Endothelial cell of umbilical vein (primary cell): ENCODE measurements at regions not wholly inside any gene's neighbourhood (a gene's known extent, or its start where the extent isn't known, plus 50 kb on each side); places are given as distances from the start of the nearest gene placed in this dataset.

Experiments
- BruUV-seq: library from RNA; stranded (reverse); fragments of 400-500 nt; replicated peaks from 2 replicates; lab custom pipeline; 2021; lab: Mats Ljungman, UMichigan
- CTCF ChIA-PET: fragments of 300-600, 350-600 bp; sonication (Branson Sonifier 250); formaldehyde crosslinking; loops from one replicate; lab custom pipeline; 2021; ENCODE audit warnings: antibody characterized with exemption, inconsistent platforms; lab: Charles Lee
- POLR2A ChIA-PET: fragments of 300-600, 350-600 bp; sonication (Branson Sonifier 250); formaldehyde crosslinking; loops from one replicate; lab custom pipeline; 2021; ENCODE audit warnings: antibody characterized with exemption, inconsistent platforms; lab: Charles Lee
- DNase-seq: peaks from one replicate; pipeline ENCODE4 v3.0.0-alpha.2; 2011; ENCODE audit warnings: low read depth, low spot score
- FAIRE-seq: peaks from 2 replicates; lab custom pipeline; 2011; peaks lifted over from hg19 to GRCh38; lab: Jason Lieb, UNC
- H2AFZ ChIP-seq: 2 replicates; pipeline ENCODE4 v1.6.0; 2012; ENCODE audit warnings: low read depth, low read length, control low read depth, inconsistent platforms
- H3K27ac ChIP-seq: 2 replicates; pipeline ENCODE4 v1.5.1; 2011; ENCODE audit warnings: low read depth, mild to moderate bottlenecking, control low read depth, low read length, moderate library complexity; ENCODE audit not compliant: insufficient read depth
- H3K27me3 ChIP-seq, 2 experiments: 2 replicates each; pipeline versions ENCODE4 v1.6.0 to v1.6.1; 2011; ENCODE audit warnings: low read length in 2 of 2, mixed read lengths in 1 of 2; ENCODE audit not compliant: control insufficient read depth in 2 of 2, insufficient read depth in 2 of 2
- H3K36me3 ChIP-seq, 2 experiments: 2 replicates in 1 of 2; 3 replicates in 1 of 2; pipeline ENCODE4 v1.5.1; 2011; ENCODE audit warnings: low read length in 2 of 2, mild to moderate bottlenecking in 1 of 2, moderate library complexity in 1 of 2; ENCODE audit not compliant: control insufficient read depth in 2 of 2, insufficient read depth in 2 of 2; ENCODE audit errors: extremely low read depth in 1 of 2
- H3K4me1 ChIP-seq: 3 replicates; pipeline ENCODE4 v1.5.1; 2011; ENCODE audit warnings: mild to moderate bottlenecking, low read length; ENCODE audit not compliant: control insufficient read depth, insufficient read depth; ENCODE audit errors: extremely low read depth
- H3K4me2 ChIP-seq: 2 replicates; pipeline ENCODE4 v1.6.1; 2011; ENCODE audit warnings: low read length, control low read depth, mixed read lengths; ENCODE audit not compliant: insufficient read depth
- H3K4me3 ChIP-seq, 3 experiments: fragments of 200-600 bp in 1 of 3; sonication (generic), shearing (Covaris generic) in 1 of 3; replicated peaks in 1 of 3; 2 replicates each; pipeline ENCODE4 v1.5.1; 2011 to 2016; ENCODE audit warnings: control low read depth in 3 of 3, low read length in 3 of 3, mild to moderate bottlenecking in 2 of 3, inconsistent platforms in 1 of 3, low read depth in 1 of 3, moderate library complexity in 1 of 3; ENCODE audit not compliant: insufficient read depth in 1 of 3
- H3K79me2 ChIP-seq: 2 replicates; pipeline ENCODE4 v1.6.0; 2012; ENCODE audit warnings: low read length, inconsistent platforms; ENCODE audit not compliant: control insufficient read depth, insufficient read depth
- H3K9ac ChIP-seq: replicated peaks from 2 replicates; pipeline ENCODE3; 2011; ENCODE audit warnings: low read length, control low read depth; ENCODE audit not compliant: insufficient read depth; ENCODE audit errors: extremely low read depth
- H3K9me1 ChIP-seq: replicated peaks from 3 replicates; pipeline ENCODE4 v1.6.0; 2011; ENCODE audit warnings: mild to moderate bottlenecking, low read length; ENCODE audit not compliant: control insufficient read depth, insufficient read depth; ENCODE audit errors: extremely low read depth
- H3K9me3 ChIP-seq: replicated peaks from 2 replicates; pipeline ENCODE4 v1.5.1; 2012; ENCODE audit warnings: low read length, inconsistent platforms; ENCODE audit not compliant: control insufficient read depth, insufficient read depth
- H4K20me1 ChIP-seq: replicated peaks from 2 replicates; pipeline ENCODE3; 2011; ENCODE audit warnings: mild to moderate bottlenecking, low read length; ENCODE audit not compliant: control insufficient read depth, insufficient read depth; ENCODE audit errors: extremely low read depth
- EZH2 ChIP-seq: IDR thresholded peaks from 2 replicates; pipeline ENCODE4 v1.6.1; 2012; ENCODE audit warnings: borderline replicate concordance, low read depth, mild to moderate bottlenecking, moderate library complexity, low read length, inconsistent platforms; ENCODE audit not compliant: severe bottlenecking
- FOS ChIP-seq: IDR thresholded peaks from 2 replicates; pipeline ENCODE4 v1.6.1; 2011; ENCODE audit warnings: mild to moderate bottlenecking, low read length, moderate library complexity, borderline replicate concordance; ENCODE audit not compliant: insufficient read depth
- GATA2 ChIP-seq: IDR thresholded peaks from 2 replicates; pipeline ENCODE4 v1.7.0; 2011; ENCODE audit warnings: low read depth, mild to moderate bottlenecking, moderate library complexity, mixed read lengths, low read length; ENCODE audit not compliant: insufficient read length, insufficient read depth
- JUN ChIP-seq: IDR thresholded peaks from 2 replicates; pipeline ENCODE4 v1.6.1; 2011; ENCODE audit warnings: borderline replicate concordance, low read depth; ENCODE audit not compliant: insufficient read length, insufficient read depth
- MYC ChIP-seq: IDR thresholded peaks from one replicate; pipeline ENCODE4 v1.6.1; 2011; ENCODE audit warnings: mild to moderate bottlenecking, low read depth, low read length
- POLR2A ChIP-seq: IDR thresholded peaks from 2 replicates; pipeline ENCODE4 v1.6.1; 2012; ENCODE audit warnings: low read depth, mild to moderate bottlenecking, control low read depth, low read length
- POLR2AphosphoS5 ChIP-seq: IDR thresholded peaks from 2 replicates; pipeline ENCODE4 v1.6.1; 2012; ENCODE audit warnings: low read depth, mild to moderate bottlenecking, control low read depth, low read length, moderate library complexity; ENCODE audit not compliant: insufficient read depth
- dilution Hi-C: fragments of 300-500 bp; cut with MboI; formaldehyde crosslinking; loops from one replicate; pipeline ENCODE4 v1.15.0; 2019; ENCODE audit warnings: low sequenced_read_pairs; ENCODE audit not compliant: extremely low pct_ligation_motif_present
- intact Hi-C: fragments of 100-400 bp; cut with micrococcal nuclease; formaldehyde crosslinking; loops from one replicate; pipeline ENCODE4 v1.10.0; 2022
- TF ChIP-seq, protein P1 (sequence below), 2 donors: IDR thresholded peaks; 1 replicate in 1 of 2; 2 replicates in 1 of 2; pipeline ENCODE4 v1.5.1; 2011; ENCODE audit warnings: low read length in 2 of 2, mild to moderate bottlenecking in 2 of 2, moderate library complexity in 2 of 2, control low read depth in 1 of 2, inconsistent platforms in 1 of 2, low read depth in 1 of 2; ENCODE audit not compliant: insufficient read depth in 1 of 2; ENCODE audit errors: extremely low read depth in 1 of 2
- TF ChIP-seq, protein P2 (sequence below): IDR thresholded peaks from 2 replicates; pipeline ENCODE4 v1.6.1; 2011; ENCODE audit not compliant: insufficient read depth, insufficient read length

GRCh38 chr1:201708691-201709090, 120.3 kb upstream of the IPO9 start:
- intact Hi-C loops: loop anchor here (1.0 kb wide), 1 partner anchor 85 kb away; no protein-coding TSS in a partner anchor
- peaks cover 0 to 2% of the 10 kb centered on the region in 2 experiments for H3K36me3 ChIP-seq
- dilution Hi-C loops: loop anchor here (25.0 kb wide), 1 partner anchor 146 kb away; no protein-coding TSS in a partner anchor
- H3K4me3 ChIP-seq: no peak overlapping the region
- ChIA-PET CTCF (interaction anchor here (0.8 to 20.5 kb wide), 17 partner anchors 12 to 196 kb away, joined by 3 to 970 read pairs (median 7); partner anchors contain the start of genes IPO9 and NAV1), POLR2A (interaction anchor here (0.7 kb wide), 1 partner anchor 181 kb away, joined by 3 read pairs; no protein-coding TSS in a partner anchor)
- no peaks in the 10 kb centered on the region for H3K27me3 ChIP-seq
- H3K4me2 ChIP-seq: no peak overlapping the region
- peaks cover 27% of the 10 kb centered on the region for H3K4me1 ChIP-seq
- no peak overlapping the region for H2AFZ ChIP-seq
- no TSS peak for BruUV-seq
- H3K9ac ChIP-seq: no peak overlapping the region
- peaks cover 31% of the 10 kb centered on the region for H3K79me2 ChIP-seq
- no peak overlapping the region for H3K27ac ChIP-seq
- no peaks in the 10 kb centered on the region for H3K9me1 ChIP-seq
- FAIRE-seq: no peak
- TF ChIP-seq MYC: no peak
- TF ChIP-seq, protein P1, sequence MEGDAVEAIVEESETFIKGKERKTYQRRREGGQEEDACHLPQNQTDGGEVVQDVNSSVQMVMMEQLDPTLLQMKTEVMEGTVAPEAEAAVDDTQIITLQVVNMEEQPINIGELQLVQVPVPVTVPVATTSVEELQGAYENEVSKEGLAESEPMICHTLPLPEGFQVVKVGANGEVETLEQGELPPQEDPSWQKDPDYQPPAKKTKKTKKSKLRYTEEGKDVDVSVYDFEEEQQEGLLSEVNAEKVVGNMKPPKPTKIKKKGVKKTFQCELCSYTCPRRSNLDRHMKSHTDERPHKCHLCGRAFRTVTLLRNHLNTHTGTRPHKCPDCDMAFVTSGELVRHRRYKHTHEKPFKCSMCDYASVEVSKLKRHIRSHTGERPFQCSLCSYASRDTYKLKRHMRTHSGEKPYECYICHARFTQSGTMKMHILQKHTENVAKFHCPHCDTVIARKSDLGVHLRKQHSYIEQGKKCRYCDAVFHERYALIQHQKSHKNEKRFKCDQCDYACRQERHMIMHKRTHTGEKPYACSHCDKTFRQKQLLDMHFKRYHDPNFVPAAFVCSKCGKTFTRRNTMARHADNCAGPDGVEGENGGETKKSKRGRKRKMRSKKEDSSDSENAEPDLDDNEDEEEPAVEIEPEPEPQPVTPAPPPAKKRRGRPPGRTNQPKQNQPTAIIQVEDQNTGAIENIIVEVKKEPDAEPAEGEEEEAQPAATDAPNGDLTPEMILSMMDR (IDR thresholded peaks at IDR 0.05; ENCODE audit: extremely low read depth in 1 of 2, insufficient read depth in 1 of 2, low read depth in 1 of 2, low read length in 2 of 2): no peak
- TF ChIP-seq JUN: no peak
- no peak for TF ChIP-seq GATA2
- TF ChIP-seq EZH2: no peak
- TF ChIP-seq POLR2AphosphoS5: no peak
- TF ChIP-seq, protein P2, sequence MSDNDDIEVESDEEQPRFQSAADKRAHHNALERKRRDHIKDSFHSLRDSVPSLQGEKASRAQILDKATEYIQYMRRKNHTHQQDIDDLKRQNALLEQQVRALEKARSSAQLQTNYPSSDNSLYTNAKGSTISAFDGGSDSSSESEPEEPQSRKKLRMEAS: no peak
- no peak for TF ChIP-seq FOS
- TF ChIP-seq POLR2A: no peak
- no peaks in the 10 kb centered on the region for H4K20me1 ChIP-seq
- no peaks in the 10 kb centered on the region for H3K9me3 ChIP-seq
- no peak for DNase-seq
